Muscle layer of colon (tissue), 2 donors: ENCODE measurements at regions not wholly inside any gene's neighbourhood (a gene's known extent, or its start where the extent isn't known, plus 50 kb on each side); places are given as distances from the start of the nearest gene placed in this dataset.
"Not testable (repeated sequence)": the region's sequence is repeated elsewhere in the genome, so short reads cannot be mapped to it uniquely, and the experiment has no call there.

Experiments
- H3K27ac ChIP-seq: one replicate; pipeline ENCODE4 v1.7.0; 2013; ENCODE audit warnings: low read depth, mild to moderate bottlenecking, low read length, moderate library complexity
- H3K27me3 ChIP-seq, 2 donors: one replicate each; pipeline ENCODE4 v1.7.0; 2013; ENCODE audit warnings: low read length in 2 of 2, mild to moderate bottlenecking in 2 of 2; ENCODE audit not compliant: insufficient read depth in 2 of 2, control insufficient read depth in 1 of 2
- H3K36me3 ChIP-seq: one replicate; pipeline ENCODE4 v1.7.0; 2013; ENCODE audit warnings: mild to moderate bottlenecking, low read length; ENCODE audit not compliant: insufficient read depth
- H3K4me1 ChIP-seq: one replicate; pipeline ENCODE4 v1.7.0; 2013; ENCODE audit warnings: mild to moderate bottlenecking, low read length; ENCODE audit not compliant: insufficient read depth
- H3K4me3 ChIP-seq, 2 donors: one replicate each; pipeline ENCODE4 v1.7.0; 2013; ENCODE audit warnings: low read length in 2 of 2, low read depth in 1 of 2, mild to moderate bottlenecking in 1 of 2, moderate library complexity in 1 of 2
- H3K9ac ChIP-seq: one replicate; pipeline ENCODE4 v1.7.0; 2013; ENCODE audit warnings: low read length
- H3K9me3 ChIP-seq: one replicate; pipeline ENCODE4 v1.7.0; 2013; ENCODE audit warnings: mild to moderate bottlenecking, low read length
- donor health status: abdominal sarcoma.
- donor health status: Adenocarcinoma of cecum.

GRCh38 chr4:13706120-13706519 lies 78.6 kb upstream of the BOD1L1 start:
- Histone ChIP-seq H3K27ac (no peak overlapping the region), H3K4me3 (no peak overlapping the region), H3K9ac (no peak overlapping the region)

DNA sequence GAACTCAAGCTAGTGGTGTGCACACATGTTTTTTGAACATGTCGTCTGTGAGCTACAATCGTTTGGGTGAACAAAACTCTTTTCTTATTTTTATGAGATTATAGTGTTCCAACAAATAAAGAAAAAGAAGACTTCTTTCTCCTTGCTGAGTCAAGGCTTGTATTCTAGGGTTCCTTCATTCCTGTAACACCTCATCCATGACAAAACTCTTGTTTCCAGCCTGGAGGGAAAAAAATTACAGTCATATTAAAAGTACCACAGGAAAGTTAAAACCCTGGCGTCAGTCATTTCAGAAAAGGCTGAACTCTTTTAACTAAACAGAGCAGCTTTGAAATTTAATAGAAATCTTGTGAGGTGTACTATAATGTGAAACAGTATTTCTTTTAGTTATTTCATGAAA lies 79.2 kb upstream of the BOD1L1 start:
- no peak overlapping the region for H3K27ac ChIP-seq

More at GRCh38 chr4:13706120-13706519, 78.6 kb upstream of the BOD1L1 start:
- Histone ChIP-seq H3K9me3 (no peaks in the 10 kb centered on the region), H3K4me1 (no peaks in the 10 kb centered on the region), H3K27me3 (no peaks in the 10 kb centered on the region), H3K36me3 (no peaks in the 10 kb centered on the region)

DNA sequence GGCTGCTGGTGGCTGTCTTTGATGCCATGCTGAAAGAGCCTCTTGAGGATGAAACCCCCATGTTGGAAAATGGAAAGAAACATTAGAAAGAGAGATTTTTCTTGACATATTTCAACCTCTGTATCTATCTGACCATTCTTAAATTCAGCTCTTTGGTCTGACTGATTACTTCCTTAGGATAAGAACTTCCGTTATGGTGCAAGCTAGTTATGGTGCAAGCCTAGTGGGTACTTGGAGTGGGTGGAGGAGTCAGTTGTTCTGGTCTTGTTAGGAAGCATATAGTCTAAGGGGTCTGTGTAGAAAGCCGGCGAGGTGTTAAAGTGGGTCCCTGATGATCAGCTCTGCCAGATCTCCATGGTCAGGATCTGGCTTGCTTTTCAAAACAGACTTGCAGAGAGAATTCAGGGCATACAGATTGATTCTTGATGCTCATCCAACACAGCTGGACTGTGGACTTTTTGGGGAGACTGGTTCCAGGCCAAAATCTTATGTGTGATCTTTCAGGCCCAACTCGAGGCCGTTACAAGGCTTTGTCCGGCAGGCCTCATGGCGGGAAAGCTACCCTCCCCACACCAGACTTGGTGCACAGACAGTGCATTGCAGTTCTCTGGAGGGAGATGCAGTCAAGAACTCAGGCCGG lies 82.8 kb upstream of the BOD1L1 start:
- Histone ChIP-seq H3K4me3 (no peak overlapping the region), H3K9me3 (no peaks in the 10 kb centered on the region), H3K36me3 (no peaks in the 10 kb centered on the region), H3K27me3 (no peaks in the 10 kb centered on the region), H3K9ac (no peak overlapping the region), H3K27ac (no peak overlapping the region), H3K4me1 (no peaks in the 10 kb centered on the region)

More for the DNA sequence above, 79.2 kb upstream of the BOD1L1 start:
- Histone ChIP-seq H3K27me3 (no peaks in the 10 kb centered on the region), H3K4me1 (no peaks in the 10 kb centered on the region), H3K4me3 (no peak overlapping the region), H3K9ac (no peak overlapping the region), H3K9me3 (no peaks in the 10 kb centered on the region), H3K36me3 (no peaks in the 10 kb centered on the region)

DNA sequence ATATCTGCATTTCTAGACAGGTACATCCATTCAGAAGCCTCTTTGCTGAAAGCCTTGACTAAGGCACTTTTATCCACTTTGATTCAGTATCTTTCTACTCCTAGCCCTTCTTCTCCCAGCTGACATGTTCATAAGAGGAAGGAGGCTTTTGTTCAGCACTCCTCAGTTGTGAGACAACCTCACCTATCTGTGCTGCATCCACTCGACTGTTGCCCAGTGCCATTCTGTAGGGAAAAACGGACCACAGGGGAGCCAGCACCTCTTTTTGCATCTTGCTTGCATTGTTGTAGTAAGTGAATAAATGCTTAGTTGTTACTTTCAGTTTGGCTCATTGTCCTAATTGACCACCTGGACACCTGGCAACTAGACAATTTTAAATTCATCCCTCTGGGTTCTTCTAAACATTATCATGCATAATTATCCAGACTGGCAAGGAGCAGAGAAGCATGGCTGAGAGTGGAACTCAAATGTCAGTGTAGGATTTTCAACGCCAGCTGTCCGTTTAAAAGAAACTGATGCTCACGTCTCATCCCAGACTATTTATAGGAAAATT lies 83.8 kb upstream of the BOD1L1 start:
- no peaks in the 10 kb centered on the region for H3K27me3 ChIP-seq
- no peaks in the 10 kb centered on the region for H3K9me3 ChIP-seq
- H3K27ac ChIP-seq: no peak overlapping the region
- H3K4me1 ChIP-seq: no peaks in the 10 kb centered on the region
- H3K9ac ChIP-seq: no peak overlapping the region
- H3K4me3 ChIP-seq: no peak overlapping the region
- no peaks in the 10 kb centered on the region for H3K36me3 ChIP-seq

- no peaks in the 10 kb centered on the region for H3K36me3 ChIP-seq
- no peak overlapping the region for H3K27ac ChIP-seq
- no peaks in the 10 kb centered on the region for H3K9me3 ChIP-seq
- no peaks in the 10 kb centered on the region for H3K27me3 ChIP-seq
- no peaks in the 10 kb centered on the region for H3K4me1 ChIP-seq
- H3K4me3 ChIP-seq: no peak overlapping the region
- no peak overlapping the region for H3K9ac ChIP-seq
Observed at GRCh38 chr4:13721894-13722293, 94.4 kb upstream of the BOD1L1 start.

DNA sequence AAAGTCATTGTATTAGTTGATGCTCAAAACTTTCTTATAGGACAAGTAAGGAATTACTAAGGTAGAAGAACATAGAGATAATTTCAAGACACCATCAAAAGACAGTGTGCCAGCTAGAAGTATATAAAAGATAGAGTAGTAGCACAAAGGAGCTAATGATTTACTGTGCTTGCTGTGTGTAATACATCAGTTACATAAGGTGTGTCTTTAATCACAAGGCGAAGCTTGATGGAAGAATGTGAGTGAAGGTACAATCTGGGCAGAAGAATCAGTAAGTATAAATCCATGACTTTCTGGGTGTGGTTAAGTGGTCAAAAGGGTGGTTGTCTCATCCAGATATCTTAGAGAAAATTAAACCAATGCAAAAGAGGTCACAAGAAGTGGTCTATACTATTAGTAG lies 95.1 kb upstream of the BOD1L1 start:
- H3K9ac ChIP-seq: no peak overlapping the region
- no peaks in the 10 kb centered on the region for H3K27me3 ChIP-seq
- no peaks in the 10 kb centered on the region for H3K9me3 ChIP-seq
- H3K27ac ChIP-seq: no peak overlapping the region
- H3K4me1 ChIP-seq: no peaks in the 10 kb centered on the region
- no peaks in the 10 kb centered on the region for H3K36me3 ChIP-seq
- no peak overlapping the region for H3K4me3 ChIP-seq

DNA sequence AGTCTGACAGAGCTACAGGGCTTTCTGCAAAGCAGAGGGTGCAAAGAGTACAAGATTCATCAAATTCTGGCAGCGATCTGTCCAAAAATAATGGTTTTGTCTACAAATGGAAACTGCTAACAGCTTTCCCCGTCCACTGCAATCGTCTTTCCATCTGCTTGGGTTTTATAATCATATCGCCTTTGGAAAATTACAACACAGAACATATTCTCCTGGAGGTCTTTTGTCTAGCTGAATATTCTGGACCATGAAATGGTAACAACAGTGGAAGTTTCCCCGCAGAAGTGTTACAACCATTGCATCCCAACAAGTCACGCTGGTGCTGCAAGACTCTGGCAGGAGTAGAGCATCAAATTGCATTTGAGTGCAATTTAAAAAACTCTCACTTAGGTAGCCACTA lies 101.2 kb upstream of the BOD1L1 start:
- no peak overlapping the region for H3K9ac ChIP-seq
- H3K4me1 ChIP-seq: no peaks in the 10 kb centered on the region
- H3K9me3 ChIP-seq: no peaks in the 10 kb centered on the region
- no peaks in the 10 kb centered on the region for H3K36me3 ChIP-seq
- H3K27ac ChIP-seq: no peak overlapping the region
- no peaks in the 10 kb centered on the region for H3K27me3 ChIP-seq
- no peak overlapping the region for H3K4me3 ChIP-seq

DNA sequence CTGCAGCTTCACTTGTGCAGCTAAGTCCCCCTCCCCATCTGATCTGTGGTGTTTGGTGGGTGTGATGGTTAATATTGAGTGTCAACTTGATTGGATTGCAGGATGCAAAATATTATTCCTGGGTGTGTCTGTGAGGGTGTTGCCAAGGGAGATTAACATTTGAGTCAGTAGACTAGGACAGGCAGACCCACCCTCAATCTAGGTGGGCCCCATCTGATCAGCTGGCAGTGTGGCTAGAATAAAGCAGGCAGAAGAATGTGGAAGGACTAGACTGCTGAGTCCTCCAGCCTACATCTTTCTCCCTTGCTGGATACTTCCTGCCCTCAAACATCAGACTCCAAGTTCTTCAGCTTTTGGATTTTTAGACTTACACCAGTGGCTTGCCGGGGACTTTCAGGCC lies 103.5 kb upstream of the BOD1L1 start:
- no peak overlapping the region for H3K4me3 ChIP-seq
- H3K27me3 ChIP-seq: no peaks in the 10 kb centered on the region

DNA sequence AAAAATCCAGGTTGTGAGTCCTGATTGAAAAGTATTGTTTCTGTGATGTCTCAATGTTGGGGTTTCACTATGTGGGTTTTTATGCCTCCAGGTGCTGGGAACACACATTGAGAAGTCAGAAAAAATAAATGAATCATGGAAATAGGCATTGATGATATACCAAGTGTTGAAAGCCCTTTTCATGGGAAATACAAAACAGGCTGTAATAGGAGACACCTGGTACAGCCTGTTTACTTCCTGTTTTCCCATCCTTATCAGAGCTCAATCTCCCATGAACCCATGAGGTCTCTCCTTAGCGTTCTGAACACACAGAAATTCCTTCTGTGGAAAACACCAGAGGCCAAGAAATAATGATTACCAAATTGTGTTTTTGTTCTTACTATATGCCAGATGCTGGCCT lies 106.3 kb upstream of the BOD1L1 start:
- Histone ChIP-seq H3K27ac (no peak overlapping the region), H3K9me3 (no peaks in the 10 kb centered on the region)

More for the DNA sequence above, 103.5 kb upstream of the BOD1L1 start:
- Histone ChIP-seq H3K9ac (no peak overlapping the region), H3K4me1 (no peaks in the 10 kb centered on the region), H3K9me3 (no peaks in the 10 kb centered on the region), H3K27ac (no peak overlapping the region), H3K36me3 (no peaks in the 10 kb centered on the region)

GRCh38 chr4:13750594-13750993 lies 123.1 kb upstream of the BOD1L1 start:
- H3K9me3 ChIP-seq: no peaks in the 10 kb centered on the region
- H3K9ac ChIP-seq: no peak overlapping the region
- no peaks in the 10 kb centered on the region for H3K36me3 ChIP-seq
- no peaks in the 10 kb centered on the region for H3K27me3 ChIP-seq
- no peaks in the 10 kb centered on the region for H3K4me1 ChIP-seq
- H3K4me3 ChIP-seq: no peak overlapping the region
- no peak overlapping the region for H3K27ac ChIP-seq

More for the DNA sequence above, 106.3 kb upstream of the BOD1L1 start:
- Histone ChIP-seq H3K27me3 (no peaks in the 10 kb centered on the region), H3K4me1 (no peaks in the 10 kb centered on the region), H3K9ac (no peak overlapping the region), H3K36me3 (no peaks in the 10 kb centered on the region), H3K4me3 (no peak overlapping the region)

DNA sequence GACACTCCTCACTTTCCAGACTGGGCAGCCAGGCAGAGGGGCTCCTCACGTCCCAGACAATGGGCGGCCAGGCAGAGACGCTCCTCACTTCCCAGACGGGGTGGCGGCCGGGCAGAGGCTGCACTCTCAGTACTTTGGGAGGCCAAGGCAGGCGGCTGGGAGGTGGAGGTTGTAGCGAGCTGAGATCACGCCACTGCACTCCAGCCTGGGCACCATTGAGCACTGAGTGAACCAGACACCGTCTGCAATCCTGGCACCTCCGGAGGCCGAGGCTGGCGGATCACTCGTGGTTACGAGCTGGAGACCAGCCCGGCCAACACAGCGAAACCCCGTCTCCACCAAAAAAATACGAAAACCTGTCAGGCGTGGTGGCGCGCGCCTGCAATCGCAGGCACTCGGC lies 134.1 kb upstream of the BOD1L1 start:
- not testable (repeated sequence) for H3K9me3 ChIP-seq, H3K27ac ChIP-seq, H3K27me3 ChIP-seq, H3K9ac ChIP-seq, H3K4me1 ChIP-seq, H3K36me3 ChIP-seq, H3K4me3 ChIP-seq

- H3K4me1 ChIP-seq: no peaks in the 10 kb centered on the region
- H3K27me3 ChIP-seq: no peaks in the 10 kb centered on the region
- H3K4me3 ChIP-seq: no peak overlapping the region
- H3K9ac ChIP-seq: no peak overlapping the region
- H3K36me3 ChIP-seq: no peaks in the 10 kb centered on the region
- H3K27ac ChIP-seq: no peak overlapping the region
- H3K9me3 ChIP-seq: no peaks in the 10 kb centered on the region
Observed at GRCh38 chr4:13762130-13762529, 134.6 kb upstream of the BOD1L1 start.
